Activated naive CD4-positive, alpha-beta T cell treated with anti-CD3 and anti-CD28 coated beads, Interleukin-2, amount 50 U/mL, for 24 hours (primary cell): ENCODE measurements at regions not wholly inside any gene's neighbourhood (a gene's known extent, or its start where the extent isn't known, plus 50 kb on each side); places are given as distances from the start of the nearest gene placed in this dataset.

ENCODE experiments used
- H3K27ac Mint-ChIP-seq: one replicate; pipeline ENCODE4 v1.8.0; 2021; ENCODE audit warnings: mild to moderate bottlenecking, mixed read lengths
- H3K27me3 Mint-ChIP-seq: one replicate; pipeline ENCODE4 v1.8.0; 2021; ENCODE audit warnings: mixed read lengths
- H3K36me3 Mint-ChIP-seq: one replicate; pipeline ENCODE4 v1.8.0; 2021; ENCODE audit warnings: mixed read lengths
- H3K4me1 Mint-ChIP-seq: one replicate; pipeline ENCODE4 v1.8.0; 2021; ENCODE audit warnings: mixed read lengths
- H3K4me3 Mint-ChIP-seq: one replicate; pipeline ENCODE4 v1.8.0; 2021; ENCODE audit warnings: mild to moderate bottlenecking, mixed read lengths
- H3K9me3 Mint-ChIP-seq: one replicate; pipeline ENCODE4 v1.8.0; 2021; ENCODE audit warnings: mixed read lengths

DNA sequence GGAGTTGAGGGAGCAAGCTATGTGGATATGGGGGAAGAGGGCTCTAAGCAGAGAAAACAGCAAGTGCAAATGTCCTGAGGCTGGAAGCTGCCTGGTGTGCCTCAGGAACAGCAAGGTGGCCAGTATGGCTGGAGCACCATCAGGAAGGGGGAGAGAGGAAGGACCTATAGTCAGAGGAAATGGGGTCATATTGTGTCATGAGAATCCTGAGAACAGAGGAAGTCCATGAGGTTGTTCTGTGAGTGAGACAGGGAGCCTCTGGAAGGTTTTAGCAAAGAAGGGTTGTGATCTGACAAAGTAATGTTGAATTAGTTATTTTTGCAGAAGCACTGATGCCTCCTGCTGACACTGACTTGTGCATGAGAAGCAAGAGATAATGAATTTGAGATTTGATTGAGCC lies 204.3 kb downstream of the PTEN start:
- Mint-ChIP-seq H3K4me3 (peak overlapping the region; percentile 19), H3K4me1 (peaks cover 89% of the 10 kb centered on the region), H3K27me3 (no peaks in the 10 kb centered on the region), H3K9me3 (no peaks in the 10 kb centered on the region), H3K27ac (peak overlapping the region; percentile 42), H3K36me3 (no peaks in the 10 kb centered on the region)

DNA sequence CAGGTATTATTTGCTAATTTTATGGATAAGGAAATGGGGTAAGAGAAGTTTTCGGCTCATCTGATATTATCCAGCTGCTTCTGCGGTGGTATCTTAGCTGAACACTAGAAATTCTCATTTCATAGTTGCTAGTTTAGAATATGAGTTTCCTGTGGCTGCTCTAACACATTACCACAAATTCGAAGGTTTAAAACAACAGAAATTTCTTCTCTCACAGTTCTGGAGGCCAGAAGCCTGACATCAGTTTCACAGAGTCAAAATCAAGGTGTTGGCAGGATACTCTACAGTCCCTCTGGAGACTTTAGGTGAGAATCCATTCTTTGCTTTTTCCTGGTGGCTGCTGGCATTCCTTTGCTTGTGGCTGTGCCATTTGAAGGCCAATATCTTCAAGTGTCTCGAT lies 205.9 kb downstream of the PTEN start:
- Mint-ChIP-seq H3K9me3 (no peaks in the 10 kb centered on the region), H3K36me3 (no peaks in the 10 kb centered on the region), H3K4me1 (peaks cover 73% of the 10 kb centered on the region), H3K27ac (no peak overlapping the region), H3K27me3 (no peaks in the 10 kb centered on the region), H3K4me3 (no peak overlapping the region)

DNA sequence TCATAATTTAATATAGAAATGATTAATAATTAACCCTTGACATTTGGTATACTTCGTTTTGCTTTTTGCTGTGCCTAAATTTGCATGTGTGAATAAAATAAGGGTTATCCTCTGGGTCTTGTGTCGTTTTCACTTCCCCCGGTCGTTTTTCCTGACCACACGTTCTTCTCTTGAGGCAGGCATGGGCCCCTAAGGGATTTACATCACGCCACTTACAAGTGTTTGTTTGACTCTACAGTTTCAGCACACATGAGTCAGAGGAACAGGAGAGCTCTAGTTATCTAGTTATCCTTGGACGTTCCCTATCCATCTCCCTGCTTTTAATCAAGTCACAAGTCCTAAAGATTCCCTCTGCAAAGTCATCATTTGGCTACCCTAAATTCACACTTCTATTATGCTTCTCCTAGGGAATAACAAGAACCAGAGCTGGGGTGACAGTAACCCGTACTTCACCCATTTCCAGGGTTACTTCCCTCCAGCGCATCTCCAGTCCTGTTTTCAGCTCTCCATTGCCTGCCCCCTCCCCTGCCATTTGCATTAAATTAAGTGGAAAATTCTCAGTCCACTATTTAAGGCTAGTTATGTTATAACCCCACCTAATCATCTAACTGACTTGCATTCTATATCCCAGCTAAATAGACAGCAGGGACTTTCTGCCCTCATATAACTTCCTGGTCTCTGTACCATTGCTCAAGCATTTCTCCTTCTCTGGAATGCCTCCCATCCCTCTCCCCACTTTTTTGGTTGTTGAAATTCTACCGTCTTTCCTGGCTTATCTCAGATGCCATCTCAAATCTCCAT lies 206.9 kb downstream of the PTEN start:
- Mint-ChIP-seq H3K9me3 (no peaks in the 10 kb centered on the region), H3K27me3 (no peaks in the 10 kb centered on the region), H3K27ac (no peak overlapping the region), H3K4me3 (no peak overlapping the region), H3K4me1 (peaks cover 64% of the 10 kb centered on the region), H3K36me3 (no peaks in the 10 kb centered on the region)

DNA sequence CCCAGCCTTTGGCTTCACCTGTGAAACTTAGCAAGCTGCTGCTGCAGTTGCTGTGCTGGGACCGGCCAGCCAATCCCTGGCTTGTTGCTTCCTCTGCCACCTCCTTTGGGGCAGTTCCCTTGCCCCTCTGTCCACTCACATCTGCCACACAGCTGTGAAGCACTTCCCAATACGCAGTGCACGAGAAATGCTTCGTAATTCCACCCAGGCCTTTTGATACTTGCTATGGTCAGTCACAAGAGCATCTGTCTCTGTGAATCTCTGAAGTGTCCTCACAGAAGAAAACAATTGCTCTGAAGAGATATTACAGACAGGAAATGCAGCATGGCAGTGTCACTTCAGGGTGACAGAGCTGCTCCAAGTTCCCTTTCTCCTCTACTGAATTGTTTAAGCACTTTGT lies 208.5 kb downstream of the PTEN start:
- H3K9me3 Mint-ChIP-seq, result no peaks in the 10 kb centered on the region
- H3K27ac Mint-ChIP-seq, result no peak overlapping the region
- H3K36me3 Mint-ChIP-seq, result no peaks in the 10 kb centered on the region
- H3K4me3 Mint-ChIP-seq, result no peak overlapping the region
- no peaks in the 10 kb centered on the region for H3K27me3 Mint-ChIP-seq
- H3K4me1 Mint-ChIP-seq, result peaks cover 53% of the 10 kb centered on the region

DNA sequence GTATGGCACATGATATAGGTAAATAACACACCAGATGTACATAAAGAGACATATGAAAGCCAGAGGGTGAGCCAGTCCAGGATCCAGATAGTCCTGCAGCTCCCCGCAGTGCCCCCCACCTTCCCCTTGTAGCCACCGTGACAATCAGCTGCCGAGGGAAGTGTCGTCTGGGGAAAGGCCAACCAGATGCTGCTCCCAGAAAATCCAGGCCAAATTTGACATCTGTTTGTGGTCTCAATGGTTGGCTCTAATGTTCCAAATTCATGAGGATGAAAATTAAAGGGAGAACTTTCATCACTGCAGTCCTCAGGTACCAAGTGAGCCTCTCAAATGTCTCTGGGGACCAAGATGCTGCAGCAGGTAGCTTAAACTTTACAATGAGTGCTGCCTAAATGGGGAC lies 210.3 kb downstream of the PTEN start:
- peaks cover 35% of the 10 kb centered on the region for H3K4me1 Mint-ChIP-seq
- no peaks in the 10 kb centered on the region for H3K27me3 Mint-ChIP-seq
- H3K9me3 Mint-ChIP-seq, result no peaks in the 10 kb centered on the region

DNA sequence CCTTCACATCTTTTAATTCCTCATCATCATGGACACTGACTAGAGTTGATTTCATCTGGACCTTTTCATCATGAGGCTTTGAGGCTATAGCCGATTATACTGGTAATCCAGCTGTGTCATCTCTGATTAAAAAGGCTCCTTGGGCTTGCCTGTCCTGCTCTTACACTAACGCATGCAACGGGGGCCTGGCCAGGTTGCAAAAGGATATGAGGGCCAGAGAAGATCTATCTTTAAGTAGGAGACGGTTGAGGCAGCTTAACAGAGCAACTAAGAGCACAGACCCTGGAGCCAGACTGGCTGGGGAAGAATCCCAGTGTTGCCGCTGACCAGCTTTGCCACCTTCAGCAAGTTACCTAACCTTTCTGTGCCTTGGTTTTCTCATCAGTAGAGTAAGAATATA lies 211.5 kb downstream of the PTEN start:
- Mint-ChIP-seq H3K4me1 (peaks cover 23% of the 10 kb centered on the region), H3K9me3 (no peaks in the 10 kb centered on the region), H3K4me3 (no peak overlapping the region), H3K27ac (peak overlapping the region; percentile 21), H3K27me3 (no peaks in the 10 kb centered on the region), H3K36me3 (peaks cover 2% of the 10 kb centered on the region)

More for the DNA sequence above, 210.3 kb downstream of the PTEN start:
- Mint-ChIP-seq H3K36me3 (peaks cover 2% of the 10 kb centered on the region), H3K4me3 (no peak overlapping the region), H3K27ac (no peak overlapping the region)

DNA sequence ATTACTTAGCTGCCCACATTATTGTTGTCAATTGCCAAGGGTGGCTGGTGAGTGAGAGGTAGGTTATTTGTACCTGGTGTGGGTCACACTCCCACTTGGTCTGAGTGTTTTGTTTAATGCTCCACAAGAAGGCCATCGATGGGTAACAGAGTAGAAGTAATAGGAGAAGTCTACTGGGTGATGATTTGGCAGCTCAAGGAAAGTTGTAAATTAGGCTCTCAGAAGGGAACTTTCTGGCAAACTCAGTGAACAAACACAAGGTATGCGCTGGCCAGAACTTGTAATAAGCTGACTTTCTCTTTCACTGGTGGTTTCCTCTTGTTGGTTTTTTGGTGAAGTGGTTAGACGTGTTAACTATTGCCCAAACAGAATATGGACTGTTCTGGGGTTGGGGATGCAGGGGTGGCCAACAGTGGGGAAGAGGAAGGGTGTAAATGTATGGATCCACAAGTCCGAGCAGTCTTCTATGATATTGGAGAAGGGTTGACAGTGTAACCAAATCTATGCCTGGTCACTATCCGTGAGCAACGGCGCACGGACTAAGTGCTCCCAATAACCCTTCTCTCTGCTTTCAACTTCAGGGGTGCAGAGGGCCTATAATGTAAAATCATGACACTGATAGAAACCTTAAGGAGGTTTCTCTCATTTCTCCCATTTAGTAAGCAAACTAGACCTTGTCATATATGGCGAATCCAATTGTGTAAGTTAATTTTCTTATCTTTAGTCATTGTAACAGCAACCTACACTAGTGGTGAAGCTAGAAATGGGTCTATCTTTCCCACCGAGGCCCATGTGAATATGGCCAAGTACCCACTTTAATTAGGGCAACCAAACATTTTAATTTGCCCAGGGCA lies 212.8 kb downstream of the PTEN start:
- Mint-ChIP-seq H3K27ac (no peak overlapping the region), H3K36me3 (peaks cover 2% of the 10 kb centered on the region), H3K4me3 (no peak overlapping the region), H3K4me1 (peaks cover 14% of the 10 kb centered on the region), H3K27me3 (no peaks in the 10 kb centered on the region), H3K9me3 (no peaks in the 10 kb centered on the region)

DNA sequence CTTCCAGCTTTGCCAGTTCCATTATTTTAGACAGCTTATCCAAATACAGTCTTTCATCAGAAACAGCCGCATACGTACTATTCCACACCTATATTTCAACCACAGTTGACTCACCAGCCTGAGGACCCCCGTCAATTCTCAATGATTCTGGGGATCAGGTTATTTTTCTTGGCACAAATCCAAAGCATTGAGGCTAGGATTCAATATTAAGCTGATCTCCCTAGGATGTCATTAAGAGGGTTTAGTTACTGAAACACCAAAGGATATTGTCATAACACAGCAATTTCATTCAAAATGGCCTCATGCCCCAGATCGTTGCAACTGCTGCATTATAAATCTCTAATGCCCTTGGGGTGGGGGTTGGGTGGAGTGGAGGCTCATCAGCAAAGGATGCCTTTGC lies 214.6 kb downstream of the PTEN start:
- peaks cover 2% of the 10 kb centered on the region for H3K36me3 Mint-ChIP-seq
- H3K4me3 Mint-ChIP-seq, result no peak overlapping the region
- no peak overlapping the region for H3K27ac Mint-ChIP-seq
- peaks cover 8% of the 10 kb centered on the region for H3K4me1 Mint-ChIP-seq
- no peaks in the 10 kb centered on the region for H3K27me3 Mint-ChIP-seq
- H3K9me3 Mint-ChIP-seq, result no peaks in the 10 kb centered on the region

DNA sequence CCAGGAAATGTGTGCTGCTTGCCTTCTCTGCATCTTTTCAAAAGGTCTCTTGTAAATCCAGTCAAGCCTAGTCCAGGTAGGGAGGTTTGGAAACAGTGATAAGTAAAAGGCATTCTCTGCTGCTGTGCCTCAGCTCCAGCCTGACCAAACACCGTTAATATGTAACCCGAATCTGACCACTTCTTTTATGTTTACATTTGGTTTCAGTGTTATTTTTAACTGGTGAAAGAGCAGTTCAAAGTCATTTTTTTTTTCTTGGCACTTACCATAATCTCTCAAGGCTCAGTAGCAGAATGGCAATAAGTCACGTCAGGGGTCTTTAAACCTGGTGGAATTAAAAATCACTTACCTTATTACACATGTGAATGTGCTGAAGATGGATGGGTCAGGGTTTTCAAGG lies 216.8 kb downstream of the PTEN start:
- Mint-ChIP-seq H3K4me1 (peaks cover 8% of the 10 kb centered on the region), H3K4me3 (no peak overlapping the region), H3K36me3 (peaks cover 2% of the 10 kb centered on the region), H3K27me3 (no peaks in the 10 kb centered on the region), H3K27ac (peak overlapping the region; percentile 43), H3K9me3 (no peaks in the 10 kb centered on the region)

DNA sequence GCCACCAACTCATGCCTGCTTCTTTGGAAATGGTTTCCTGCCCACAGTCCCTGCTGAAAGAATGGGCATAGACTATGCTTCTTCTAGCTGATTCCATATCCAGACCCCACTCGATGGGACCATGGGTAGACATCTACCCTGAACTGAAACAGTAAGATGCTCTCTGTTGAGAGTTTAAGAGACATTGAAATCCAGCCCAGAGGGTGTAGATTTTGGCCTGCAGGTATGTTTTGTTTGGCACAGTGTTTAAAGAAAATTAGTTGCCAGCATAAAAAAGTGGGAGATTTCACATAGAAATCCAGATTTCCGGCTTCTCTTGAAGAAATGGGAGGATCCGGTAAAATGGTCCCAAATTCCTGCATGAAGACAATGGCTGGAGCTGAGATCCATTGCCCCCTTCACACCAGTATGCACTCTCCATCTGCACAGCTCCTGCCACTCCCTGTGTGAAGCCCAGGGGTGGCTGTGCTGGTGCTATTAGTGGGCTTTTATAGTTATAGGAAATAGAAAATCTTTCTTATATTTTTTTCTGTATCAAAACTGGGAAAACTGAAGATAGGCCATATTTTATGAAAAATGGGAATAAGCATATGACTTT lies 218.1 kb downstream of the PTEN start:
- H3K4me1 Mint-ChIP-seq, result peaks cover 3% of the 10 kb centered on the region

DNA sequence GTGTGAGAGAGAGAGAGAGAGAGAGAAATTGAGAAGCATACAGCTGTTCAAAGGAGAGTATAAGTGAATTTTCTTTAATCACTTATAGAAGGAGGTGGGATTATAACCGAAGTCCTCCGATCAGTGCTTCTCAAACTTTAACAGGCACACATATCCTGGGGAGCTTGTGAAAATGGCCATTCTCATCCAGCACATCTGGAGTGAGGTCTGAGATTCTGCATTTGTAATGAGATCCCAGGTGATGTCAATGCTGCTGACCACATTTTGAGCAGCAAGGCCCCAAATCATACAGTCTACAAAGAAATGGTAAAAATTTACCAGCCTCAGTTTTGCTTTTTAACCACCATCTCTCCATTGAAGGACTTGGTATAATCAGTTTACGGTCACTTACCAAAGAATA lies 219.0 kb downstream of the PTEN start:
- Mint-ChIP-seq H3K4me3 (no peak overlapping the region), H3K9me3 (no peaks in the 10 kb centered on the region), H3K27ac (no peak overlapping the region), H3K4me1 (peaks cover 3% of the 10 kb centered on the region), H3K27me3 (no peaks in the 10 kb centered on the region), H3K36me3 (peaks cover 2% of the 10 kb centered on the region)

More for the DNA sequence above, 218.1 kb downstream of the PTEN start:
- Mint-ChIP-seq H3K4me3 (no peak overlapping the region), H3K27ac (no peak overlapping the region), H3K27me3 (no peaks in the 10 kb centered on the region), H3K36me3 (peaks cover 2% of the 10 kb centered on the region), H3K9me3 (no peaks in the 10 kb centered on the region)

DNA sequence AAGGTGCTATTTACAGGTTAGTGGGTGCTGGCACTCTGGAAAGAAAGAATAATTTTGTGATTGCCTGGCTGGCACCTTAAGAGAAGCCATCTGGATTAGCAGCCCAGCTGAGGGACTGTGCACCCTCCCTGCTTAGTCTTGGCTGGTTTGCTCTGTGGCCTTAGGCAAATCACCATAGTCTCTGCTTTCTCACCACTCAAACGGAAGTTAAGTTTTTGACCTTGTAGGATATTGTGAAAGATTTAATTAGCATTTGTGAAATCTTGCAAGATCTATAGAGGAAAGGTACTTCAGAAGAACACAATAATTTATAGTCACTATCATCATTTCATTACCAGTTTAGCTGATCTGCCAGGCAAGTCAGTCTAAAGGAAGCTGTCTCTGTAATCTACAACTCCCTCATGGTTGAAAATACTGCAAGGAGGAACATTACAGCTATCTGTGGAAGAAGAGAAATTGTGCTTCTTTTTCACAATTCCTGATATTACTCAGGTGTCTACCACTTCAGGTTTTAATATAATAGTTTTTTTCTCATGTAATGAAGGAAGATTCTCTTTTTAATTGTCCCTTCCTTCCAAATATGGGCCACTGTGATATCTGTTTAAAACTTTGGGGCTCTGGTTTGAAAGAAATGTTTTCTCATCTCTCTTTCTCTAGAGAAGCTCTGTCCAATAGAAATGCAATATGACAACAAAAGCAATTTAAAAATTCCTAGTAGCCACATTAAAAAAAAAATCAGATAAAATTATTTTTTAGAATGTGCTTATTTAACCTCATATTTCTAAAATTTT lies 219.6 kb downstream of the PTEN start:
- Mint-ChIP-seq H3K27ac (no peak overlapping the region), H3K4me3 (no peak overlapping the region), H3K9me3 (no peaks in the 10 kb centered on the region), H3K4me1 (peaks cover 3% of the 10 kb centered on the region), H3K27me3 (no peaks in the 10 kb centered on the region), H3K36me3 (no peaks in the 10 kb centered on the region)

DNA sequence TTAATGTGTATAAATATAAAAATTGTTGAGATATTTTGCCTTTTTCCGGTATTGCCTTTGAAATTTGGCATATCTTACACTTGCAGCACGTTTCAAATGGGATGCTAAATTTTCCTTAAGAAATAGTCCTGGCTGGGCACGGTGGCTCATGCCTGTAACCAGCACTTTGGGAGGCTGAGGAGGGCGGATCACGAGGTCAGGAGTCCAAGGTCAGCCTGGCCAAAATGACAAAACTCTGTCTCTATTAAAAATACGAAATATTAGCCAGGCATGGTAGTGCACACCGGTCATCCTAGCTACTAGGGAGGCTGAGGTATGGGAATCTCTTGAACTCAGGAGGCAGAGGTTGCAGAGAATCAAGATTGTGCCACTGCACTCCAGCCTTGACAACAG lies 220.2 kb downstream of the PTEN start:
- no peak overlapping the region for H3K4me3 Mint-ChIP-seq
- peaks cover 3% of the 10 kb centered on the region for H3K4me1 Mint-ChIP-seq
- no peak overlapping the region for H3K27ac Mint-ChIP-seq
- H3K36me3 Mint-ChIP-seq, result no peaks in the 10 kb centered on the region
- H3K27me3 Mint-ChIP-seq, result no peaks in the 10 kb centered on the region
- H3K9me3 Mint-ChIP-seq, result no peaks in the 10 kb centered on the region

DNA sequence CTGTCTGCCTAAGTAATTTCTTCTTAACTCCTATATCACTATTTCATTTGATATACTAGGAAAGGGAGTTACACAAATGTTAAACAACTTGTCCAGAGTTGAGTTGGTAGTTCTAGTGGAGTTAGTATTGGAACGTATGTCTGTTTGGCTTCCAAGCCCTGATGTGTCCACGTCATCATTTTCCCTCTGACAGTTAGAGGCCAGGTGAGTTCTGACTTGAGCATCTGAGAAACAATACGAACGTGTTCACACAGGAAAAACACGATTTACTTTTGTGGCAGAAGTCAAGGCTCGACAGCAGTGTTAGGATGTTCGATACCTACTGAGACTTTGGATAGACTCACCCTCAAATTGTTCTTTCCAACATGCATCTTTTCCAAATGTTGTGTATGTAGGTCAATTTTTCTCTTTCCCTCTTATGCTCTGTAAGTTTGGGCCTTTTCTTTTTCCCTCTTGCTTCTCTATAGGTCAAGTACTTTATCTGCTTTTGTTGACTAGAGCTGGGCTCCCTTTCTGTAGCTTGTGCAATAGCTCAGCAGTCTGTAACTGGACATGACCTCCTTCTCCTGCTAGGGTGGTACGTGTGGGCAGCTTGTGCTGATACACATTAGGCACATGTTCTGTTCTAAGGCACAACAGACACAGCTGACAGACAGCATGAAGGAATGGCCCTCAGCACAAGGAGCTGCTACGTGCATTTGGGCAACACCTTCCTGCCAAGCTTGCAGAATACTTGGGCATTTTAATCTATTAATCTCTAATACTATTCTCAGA lies 222.9 kb downstream of the PTEN start:
- no peak overlapping the region for H3K4me3 Mint-ChIP-seq
- peaks cover 2% of the 10 kb centered on the region for H3K36me3 Mint-ChIP-seq
- H3K9me3 Mint-ChIP-seq, result peaks cover 5% of the 10 kb centered on the region
- H3K27me3 Mint-ChIP-seq, result no peaks in the 10 kb centered on the region
- peaks cover 24% of the 10 kb centered on the region for H3K4me1 Mint-ChIP-seq
- H3K27ac Mint-ChIP-seq, result no peak overlapping the region
